ENCODE measurements at regions not wholly inside any gene's neighbourhood (a gene's known extent, or its start where the extent isn't known, plus 50 kb on each side); places are given as distances from the start of the nearest gene placed in this dataset.
"Not testable (repeated sequence)": the region's sequence is repeated elsewhere in the genome, so short reads cannot be mapped to it uniquely, and the experiment has no call there.

- no peak for DNase-seq
Measured at GRCh38 chr1:187987236-187987776, 1158.6 kb downstream of the PLA2G4A start.

DNA sequence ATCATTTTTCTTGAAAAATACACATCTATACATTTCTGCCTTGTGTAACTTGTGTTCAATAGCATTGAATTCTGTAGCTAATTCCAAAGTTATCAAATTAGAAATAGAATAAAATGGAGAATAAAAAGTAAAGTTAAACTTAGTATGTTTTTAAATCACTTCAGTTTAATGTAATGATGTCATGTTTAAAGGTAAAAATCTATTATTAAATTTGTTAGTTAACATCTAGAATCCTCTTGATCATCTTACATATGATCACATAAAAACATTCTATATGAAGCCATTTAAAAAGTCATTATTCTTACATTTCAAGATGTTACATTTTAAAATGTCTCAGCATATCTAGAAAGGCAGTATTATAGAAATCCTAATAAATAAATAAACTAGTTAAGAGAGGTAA is 1163.2 kb downstream of the PLA2G4A start:
- no peak for DNase-seq

GRCh38 chr1:187996780-187997179 is 1168.0 kb downstream of the PLA2G4A start:
- no peak for DNase-seq

DNA sequence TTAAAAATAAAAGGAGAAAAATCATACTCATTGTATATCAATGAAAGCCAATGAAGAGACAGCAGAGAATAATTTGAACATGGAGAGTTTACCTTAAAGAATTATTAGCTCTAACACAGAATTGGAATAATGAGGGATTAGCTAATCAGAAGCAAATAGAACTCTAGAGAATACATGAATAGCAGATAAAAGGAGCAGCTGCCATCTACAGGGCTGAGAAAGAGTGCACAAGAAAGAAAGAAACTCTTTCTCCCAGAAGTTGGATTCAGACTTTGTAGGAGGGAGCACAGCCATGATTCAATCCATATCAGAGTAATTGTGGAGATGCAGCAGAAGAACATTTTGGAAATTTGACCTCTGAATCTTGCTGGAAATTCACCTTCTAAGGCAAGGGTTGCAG is 1171.2 kb downstream of the PLA2G4A start:
- DNase-seq = peak; percentile 8

DNA sequence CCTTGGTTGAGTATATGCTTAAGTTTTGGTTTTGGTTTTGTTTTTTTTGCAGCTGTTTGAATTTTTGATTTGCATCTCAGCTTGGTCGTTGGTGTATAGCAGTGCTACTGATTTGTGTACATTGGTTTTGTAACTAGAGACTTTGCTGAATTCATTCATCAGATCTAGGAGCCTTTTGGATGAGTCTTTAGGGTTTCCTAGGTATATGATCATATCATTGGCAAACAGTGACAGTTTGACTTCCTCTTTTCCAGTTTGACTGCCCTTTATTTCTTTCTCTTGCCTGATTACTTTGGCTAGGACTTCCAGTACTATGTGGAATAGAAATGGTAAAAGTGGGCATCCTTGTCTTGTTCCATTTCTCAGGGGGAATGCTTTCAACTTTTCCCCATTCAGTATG is 1174.9 kb downstream of the PLA2G4A start:
- DNase-seq = not testable (repeated sequence)

GRCh38 chr1:188004849-188005248 is 1176.1 kb downstream of the PLA2G4A start:
- no peak for DNase-seq

DNA sequence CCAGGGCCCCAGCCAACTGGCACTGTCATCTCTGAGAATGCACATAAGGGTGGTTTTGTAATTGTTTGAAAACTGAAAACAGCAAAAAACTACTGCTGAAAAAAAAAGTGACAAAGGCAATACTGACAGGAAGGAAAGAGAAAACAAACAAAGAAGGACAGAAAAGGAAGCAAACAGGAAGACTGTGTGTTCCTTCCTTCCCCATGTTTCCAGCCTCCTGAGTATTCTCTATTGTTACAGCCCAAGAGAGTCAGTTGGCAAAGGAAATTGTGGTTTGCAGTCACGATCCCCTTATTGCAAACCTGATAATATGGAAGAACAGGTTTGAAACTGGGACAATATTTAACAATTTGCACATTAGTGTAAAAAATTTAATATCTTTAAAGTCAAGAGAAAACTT is 1177.6 kb downstream of the PLA2G4A start:
- no peak for DNase-seq

DNA sequence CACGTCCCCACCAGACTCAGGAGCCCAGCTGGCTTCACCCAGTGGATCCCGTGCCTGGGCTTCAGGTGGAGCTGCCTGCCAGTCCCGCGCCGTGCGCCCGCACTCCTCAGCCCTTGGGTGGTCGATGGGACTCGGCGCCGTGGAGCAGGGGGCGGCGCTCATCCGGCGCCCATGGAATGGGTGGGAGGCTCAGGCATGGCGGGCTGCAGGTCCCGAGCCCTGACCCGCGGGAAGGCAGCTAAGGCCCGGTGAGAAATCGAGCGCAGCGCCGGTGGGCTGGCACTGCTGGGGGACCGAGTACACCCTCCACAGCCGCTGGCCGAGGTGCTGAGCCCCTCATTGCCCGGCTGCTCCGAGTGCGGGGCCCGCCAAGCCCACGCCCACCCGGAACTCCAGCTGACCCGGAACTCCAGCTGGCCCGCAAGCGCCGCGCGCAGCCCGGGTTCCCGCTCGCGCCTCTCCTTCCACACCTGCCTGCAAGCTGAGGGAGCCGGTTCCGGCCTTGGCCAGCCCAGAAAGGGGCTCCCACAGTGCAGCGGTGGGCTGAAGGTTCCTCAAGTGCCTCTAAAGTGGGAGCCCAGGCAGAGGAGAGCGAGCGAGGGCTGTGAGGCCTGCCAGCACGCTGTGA is 1184.6 kb downstream of the PLA2G4A start:
- DNase-seq = not testable (repeated sequence)

DNA sequence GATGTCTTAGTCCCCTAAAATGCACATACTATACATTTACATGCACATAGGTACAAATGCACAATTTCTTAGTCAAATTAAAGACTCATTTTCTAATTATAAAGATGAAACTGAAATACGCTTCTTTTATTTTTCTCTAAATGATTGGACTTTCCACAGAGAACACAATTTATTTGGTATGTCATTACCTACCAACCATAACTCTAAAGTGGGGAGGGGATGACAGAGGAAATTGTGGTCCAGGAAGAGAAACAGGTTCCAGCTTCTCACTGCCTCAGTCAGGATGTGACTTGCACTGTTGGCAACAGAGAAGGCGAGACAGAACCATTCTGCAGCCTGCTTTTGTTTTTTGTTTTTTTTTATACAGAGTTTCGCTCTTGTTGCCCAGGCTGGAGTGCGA is 1189.2 kb downstream of the PLA2G4A start:
- no peak for DNase-seq

- DNase-seq = no peak
Measured at GRCh38 chr1:188022661-188023060, 1193.9 kb downstream of the PLA2G4A start.

- no peak for DNase-seq
Measured at GRCh38 chr1:188023206-188023605, 1194.5 kb downstream of the PLA2G4A start.

DNA sequence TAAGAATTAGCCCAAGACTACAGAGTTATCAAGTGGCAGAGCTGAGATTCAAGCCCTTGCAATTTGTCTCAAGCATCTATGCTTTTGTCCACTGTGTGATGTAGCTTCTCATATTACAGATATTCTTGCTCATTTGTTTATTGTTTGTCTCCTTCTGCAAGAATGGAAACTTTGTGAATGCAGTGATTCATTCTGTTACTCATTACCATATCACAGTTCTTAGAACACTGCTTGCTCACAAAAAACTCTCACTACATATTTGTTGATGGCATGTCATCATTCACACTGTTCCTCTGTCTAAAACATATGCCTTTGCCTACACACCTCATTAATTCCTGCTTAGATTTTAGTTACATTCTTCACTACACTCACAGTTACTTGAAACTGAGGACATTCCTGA is 1198.9 kb downstream of the PLA2G4A start:
- peak; percentile 16 for DNase-seq

DNA sequence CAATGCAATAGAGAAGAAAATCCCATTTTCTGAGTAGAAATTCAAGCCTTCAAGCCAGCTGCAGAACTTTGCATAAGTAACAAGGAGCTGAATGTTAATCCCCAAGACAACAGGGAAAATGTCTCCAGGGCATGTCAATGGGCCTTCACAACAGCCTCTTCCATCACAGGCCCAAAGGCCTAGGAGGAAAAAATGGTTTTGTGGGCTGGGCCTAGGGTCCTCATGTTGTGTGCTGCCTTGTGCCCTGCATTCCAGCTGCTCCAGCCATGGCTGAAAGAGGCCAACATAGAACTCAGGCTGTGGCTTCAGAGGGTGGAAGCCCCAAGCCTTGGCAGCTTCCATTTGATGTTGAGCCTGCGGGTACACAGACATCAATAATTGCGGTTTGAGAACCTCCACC is 1208.8 kb downstream of the PLA2G4A start:
- not testable (repeated sequence) for DNase-seq

GRCh38 chr1:188043536-188044245 is 1214.9 kb downstream of the PLA2G4A start:
- no peak for DNase-seq

- no peak for DNase-seq
Measured at GRCh38 chr1:188050250-188050649, 1221.5 kb downstream of the PLA2G4A start.

- DNase-seq = no peak
Measured at GRCh38 chr1:188056011-188056410, 1227.3 kb downstream of the PLA2G4A start.

GRCh38 chr1:188058801-188059200 is 1230.1 kb downstream of the PLA2G4A start:
- no peak for DNase-seq

DNA sequence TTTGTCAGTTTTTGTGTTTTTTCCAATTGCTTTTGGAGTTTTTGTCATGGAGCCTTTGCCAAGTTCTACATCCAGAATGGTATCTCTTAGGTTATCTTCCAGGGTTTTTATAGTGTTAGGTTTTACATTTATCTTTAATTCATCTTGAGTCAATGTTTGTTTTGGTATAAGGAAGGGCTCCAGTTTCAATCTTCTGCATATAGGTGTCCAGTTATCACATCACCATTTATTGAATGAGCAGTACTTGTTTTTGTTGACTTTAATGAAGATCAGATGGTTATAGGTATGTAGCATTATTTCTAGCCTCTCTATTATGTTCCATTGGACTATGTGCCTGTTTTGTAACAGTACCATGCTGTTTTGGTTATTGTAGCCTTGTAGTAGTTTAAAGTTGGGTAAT is 1233.1 kb downstream of the PLA2G4A start:
- no peak for DNase-seq

DNA sequence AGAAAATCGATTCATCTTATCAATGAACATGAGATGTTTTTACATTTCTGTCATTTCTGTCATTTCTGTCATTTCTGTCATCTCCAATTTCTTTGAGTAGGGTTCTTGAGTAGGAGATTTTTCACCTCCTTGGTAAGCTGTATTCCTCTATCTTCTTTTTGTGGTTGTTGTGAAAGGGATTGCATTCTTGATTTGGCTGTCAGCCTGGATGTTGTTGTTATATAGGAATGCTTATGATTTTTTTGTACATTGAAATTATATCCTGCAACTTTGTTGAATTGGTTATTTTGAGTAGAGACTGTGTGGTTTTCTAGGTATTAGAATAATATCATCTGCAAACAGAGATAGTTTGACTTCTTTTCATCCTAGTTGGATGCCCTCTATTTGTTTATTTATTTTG is 1233.7 kb downstream of the PLA2G4A start:
- no peak for DNase-seq

GRCh38 chr1:188065917-188066316 is 1237.2 kb downstream of the PLA2G4A start:
- no peak for DNase-seq

- DNase-seq = no peak
Measured at GRCh38 chr1:188070848-188071247, 1242.1 kb downstream of the PLA2G4A start.

DNA sequence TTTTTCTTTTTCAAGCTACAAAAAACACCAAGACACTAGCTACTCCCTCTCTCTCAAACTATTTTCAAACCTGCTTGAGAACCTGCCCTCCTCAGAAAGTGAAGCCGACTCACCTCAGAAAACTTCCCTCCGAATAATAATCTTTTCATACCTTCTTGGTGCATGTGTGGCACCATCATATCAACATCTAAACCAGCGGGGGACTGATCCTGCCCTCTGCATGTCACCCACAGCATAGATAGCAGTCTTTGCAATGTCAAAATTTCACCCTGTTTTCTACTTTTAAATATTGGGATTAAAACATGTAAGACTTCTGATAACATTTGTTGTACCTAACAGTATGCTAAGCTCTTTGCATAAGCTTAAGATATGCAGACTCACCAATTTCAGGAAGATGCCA is 1260.3 kb downstream of the PLA2G4A start:
- no peak for DNase-seq

GRCh38 chr1:188089461-188089860 is 1260.7 kb downstream of the PLA2G4A start:
- DNase-seq = no peak

- DNase-seq = no peak
Measured at GRCh38 chr1:188096521-188096920, 1267.8 kb downstream of the PLA2G4A start.

- no peak for DNase-seq
Measured at GRCh38 chr1:188117436-188117835, 1288.7 kb downstream of the PLA2G4A start.
